ENCODE measurements at regions not wholly inside any gene's neighbourhood (a gene's known extent, or its start where the extent isn't known, plus 50 kb on each side); places are given as distances from the start of the nearest gene placed in this dataset.

GRCh38 chr5:175223291-175223690 is 220.7 kb downstream of the DRD1 start:
- Histone ChIP-seq H3K4me3 (no peak overlapping the region), H3K27me3 (replicated peaks in 1 of 7) (peaks cover 0 to 10% (median 0%) of the 10 kb centered on the region in 7 donors), H3K4me1 (no peaks in the 10 kb centered on the region), H3K36me3 (no peaks in the 10 kb centered on the region), H3K9me3 (no peaks in the 10 kb centered on the region), H3K27ac (no peak overlapping the region)
- WGBS, 5 donors = 54 to 65% (median 57%) methylated on average over 7 of the region's 7 CpGs
- TF ChIP-seq POLR2AphosphoS5 (IDR thresholded peaks at IDR 0.05) (no peak), CTCF (IDR thresholded peaks at IDR 0.05 in 8 of 11, conservative IDR thresholded peaks at IDR 0.05 in 3 of 11) (no peak), POLR2A (IDR thresholded peaks at IDR 0.05) (no peak)
- intact Hi-C loops (cut with DNase I; ENCODE audit: low total_unique reads) = no loop called here
- no peak for DNase-seq

DNA sequence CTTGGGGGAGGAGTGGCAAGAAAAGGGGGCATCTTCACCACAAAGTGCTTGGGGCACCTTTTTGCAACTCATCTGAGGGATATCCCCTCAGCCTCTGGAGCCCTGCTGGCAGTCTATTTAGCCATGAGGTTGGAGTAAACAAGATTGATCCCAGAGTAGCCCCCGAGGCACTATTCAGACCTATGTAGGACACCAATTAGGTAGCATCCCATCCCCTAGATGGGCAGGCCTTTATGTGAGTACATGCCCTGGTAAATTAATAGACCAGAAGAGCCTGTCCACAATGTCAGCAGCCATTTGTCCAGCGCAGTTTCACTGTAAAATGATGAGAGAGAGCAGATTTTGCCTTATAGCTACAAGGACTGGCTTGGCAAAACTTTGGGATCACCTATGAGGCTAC is 221.4 kb downstream of the DRD1 start:
- Histone ChIP-seq H3K9me3 (no peaks in the 10 kb centered on the region), H3K27me3 (replicated peaks in 1 of 7) (peaks cover 0 to 10% (median 0%) of the 10 kb centered on the region in 7 donors), H3K27ac (no peak overlapping the region), H3K4me3 (no peak overlapping the region), H3K36me3 (no peaks in the 10 kb centered on the region), H3K4me1 (no peaks in the 10 kb centered on the region)
- no peak for DNase-seq
- intact Hi-C loops (cut with DNase I; ENCODE audit: low total_unique reads) = no loop called here
- TF ChIP-seq POLR2A (IDR thresholded peaks at IDR 0.05) (no peak), CTCF (IDR thresholded peaks at IDR 0.05 in 8 of 11, conservative IDR thresholded peaks at IDR 0.05 in 3 of 11) (no peak), POLR2AphosphoS5 (IDR thresholded peaks at IDR 0.05) (no peak)
- 63 to 75% (median 72%) methylated on average over 2 of the region's 2 CpGs for WGBS, 5 donors

- Histone ChIP-seq H3K27me3 (replicated peaks in 1 of 7) (peaks cover 0 to 17% (median 0%) of the 10 kb centered on the region in 7 donors), H3K27ac (no peak overlapping the region), H3K4me3 (no peak overlapping the region), H3K36me3 (no peaks in the 10 kb centered on the region), H3K9me3 (no peaks in the 10 kb centered on the region), H3K4me1 (no peaks in the 10 kb centered on the region)
- no peak for TF ChIP-seq CTCF (IDR thresholded peaks at IDR 0.05 in 8 of 11, conservative IDR thresholded peaks at IDR 0.05 in 3 of 11)
- TF ChIP-seq POLR2AphosphoS5 (IDR thresholded peaks at IDR 0.05) = no peak
- TF ChIP-seq POLR2A (IDR thresholded peaks at IDR 0.05) = no peak
- 57 to 88% (median 81%) methylated on average over 1 of the region's 1 CpG for WGBS, 5 donors
- no peak for DNase-seq
- intact Hi-C loops (cut with DNase I; ENCODE audit: low total_unique reads) = no loop called here
These were observed 223.4 kb downstream of the DRD1 start for GRCh38 chr5:175220549-175220948.

- TF ChIP-seq CTCF (IDR thresholded peaks at IDR 0.05 in 8 of 11, conservative IDR thresholded peaks at IDR 0.05 in 3 of 11) = no peak
- no peak for TF ChIP-seq POLR2AphosphoS5 (IDR thresholded peaks at IDR 0.05)
- TF ChIP-seq POLR2A (IDR thresholded peaks at IDR 0.05) = no peak
- H3K27ac ChIP-seq = no peak overlapping the region
- intact Hi-C loops (cut with DNase I; ENCODE audit: low total_unique reads) = no loop called here
- peaks cover 0 to 23% (median 0%) of the 10 kb centered on the region in 7 donors for H3K27me3 ChIP-seq (replicated peaks in 1 of 7)
- H3K4me3 ChIP-seq = no peak overlapping the region
- no peak for DNase-seq
- H3K4me1 ChIP-seq = no peaks in the 10 kb centered on the region
- H3K36me3 ChIP-seq = no peaks in the 10 kb centered on the region
- no peaks in the 10 kb centered on the region for H3K9me3 ChIP-seq
- WGBS, 5 donors = 27 to 49% (median 42%) methylated on average over 2 of the region's 2 CpGs
These were observed 224.6 kb downstream of the DRD1 start for GRCh38 chr5:175219366-175219765.

Data from spleen (tissue), 11 donors.